GM10266 (cell line): ENCODE measurements at regions not wholly inside any gene's neighbourhood (a gene's known extent, or its start where the extent isn't known, plus 50 kb on each side); places are given as distances from the start of the nearest gene placed in this dataset.

ENCODE experiments used
- DNase-seq: peaks from one replicate; pipeline ENCODE4 v3.0.0; 2012; ENCODE audit errors: extremely low spot score
- TF ChIP-seq, protein P1 (sequence below): IDR thresholded peaks from 2 replicates; pipeline ENCODE4 v1.5.1; 2012; ENCODE audit warnings: mild to moderate bottlenecking, low read depth; ENCODE audit not compliant: control insufficient read depth, insufficient read depth; ENCODE audit errors: missing control alignments

DNA sequence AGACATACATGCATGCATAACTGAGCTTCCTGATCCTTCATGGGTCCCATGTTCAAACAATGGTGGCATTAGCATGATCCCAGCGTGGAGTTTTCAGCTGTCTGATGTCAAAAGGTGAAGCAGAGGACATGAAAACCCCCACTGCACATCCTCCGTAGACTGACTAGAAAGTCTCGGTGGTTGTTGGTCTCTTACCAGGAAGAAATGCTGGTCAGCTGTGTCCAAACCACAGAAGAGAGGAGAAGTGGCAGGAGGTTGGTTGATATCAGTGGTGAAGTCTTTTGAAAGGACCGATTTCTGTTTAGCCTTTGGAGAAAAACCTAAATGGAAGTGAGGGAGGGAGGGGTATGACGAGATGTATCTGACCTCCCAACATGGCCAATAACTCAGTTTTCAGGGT lies 201.9 kb downstream of the SPATA18 start:
- no peak for DNase-seq
- TF ChIP-seq, protein P1, sequence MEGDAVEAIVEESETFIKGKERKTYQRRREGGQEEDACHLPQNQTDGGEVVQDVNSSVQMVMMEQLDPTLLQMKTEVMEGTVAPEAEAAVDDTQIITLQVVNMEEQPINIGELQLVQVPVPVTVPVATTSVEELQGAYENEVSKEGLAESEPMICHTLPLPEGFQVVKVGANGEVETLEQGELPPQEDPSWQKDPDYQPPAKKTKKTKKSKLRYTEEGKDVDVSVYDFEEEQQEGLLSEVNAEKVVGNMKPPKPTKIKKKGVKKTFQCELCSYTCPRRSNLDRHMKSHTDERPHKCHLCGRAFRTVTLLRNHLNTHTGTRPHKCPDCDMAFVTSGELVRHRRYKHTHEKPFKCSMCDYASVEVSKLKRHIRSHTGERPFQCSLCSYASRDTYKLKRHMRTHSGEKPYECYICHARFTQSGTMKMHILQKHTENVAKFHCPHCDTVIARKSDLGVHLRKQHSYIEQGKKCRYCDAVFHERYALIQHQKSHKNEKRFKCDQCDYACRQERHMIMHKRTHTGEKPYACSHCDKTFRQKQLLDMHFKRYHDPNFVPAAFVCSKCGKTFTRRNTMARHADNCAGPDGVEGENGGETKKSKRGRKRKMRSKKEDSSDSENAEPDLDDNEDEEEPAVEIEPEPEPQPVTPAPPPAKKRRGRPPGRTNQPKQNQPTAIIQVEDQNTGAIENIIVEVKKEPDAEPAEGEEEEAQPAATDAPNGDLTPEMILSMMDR = no peak

DNA sequence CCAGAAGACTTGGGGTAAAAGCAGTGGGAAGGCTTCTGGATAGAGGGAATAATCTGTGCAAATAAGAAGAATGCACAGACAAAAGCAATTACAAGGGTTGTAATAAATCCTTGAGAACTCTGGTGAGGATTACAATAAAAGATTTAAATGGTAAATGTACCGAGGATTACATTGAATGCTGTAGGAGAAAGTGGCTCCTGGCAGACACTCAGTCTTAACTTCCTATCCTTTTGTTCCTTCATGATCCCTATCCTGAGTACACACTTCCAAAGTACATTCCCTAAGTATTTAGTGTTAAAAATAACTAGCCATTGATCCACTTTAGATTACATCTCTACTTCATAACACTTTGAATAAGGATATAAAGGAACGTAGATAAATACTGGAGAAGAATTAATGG lies 205.4 kb downstream of the SPATA18 start:
- TF ChIP-seq, protein P1 = no peak

DNA sequence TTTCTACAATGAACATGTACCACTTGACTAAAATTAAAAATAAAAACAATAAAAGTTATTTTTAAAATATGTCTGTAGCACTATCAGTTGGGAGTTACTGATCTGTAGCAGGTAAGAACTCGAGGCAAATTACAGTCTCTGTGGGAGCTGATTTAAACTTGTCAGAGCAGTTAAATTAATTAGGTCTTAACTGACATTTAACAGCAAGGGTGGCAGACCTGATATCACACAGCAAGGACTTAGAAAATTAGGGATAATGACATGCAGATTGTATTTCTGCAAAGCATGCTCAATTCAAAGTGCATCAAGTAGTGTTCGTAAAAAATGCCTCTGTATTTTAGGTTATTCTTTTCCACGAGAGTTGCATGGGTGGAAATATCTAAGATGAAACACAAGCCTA lies 208.9 kb downstream of the SPATA18 start:
- TF ChIP-seq, protein P1 = no peak
- no peak for DNase-seq

More for the DNA sequence above, 205.4 kb downstream of the SPATA18 start:
- no peak for DNase-seq

DNA sequence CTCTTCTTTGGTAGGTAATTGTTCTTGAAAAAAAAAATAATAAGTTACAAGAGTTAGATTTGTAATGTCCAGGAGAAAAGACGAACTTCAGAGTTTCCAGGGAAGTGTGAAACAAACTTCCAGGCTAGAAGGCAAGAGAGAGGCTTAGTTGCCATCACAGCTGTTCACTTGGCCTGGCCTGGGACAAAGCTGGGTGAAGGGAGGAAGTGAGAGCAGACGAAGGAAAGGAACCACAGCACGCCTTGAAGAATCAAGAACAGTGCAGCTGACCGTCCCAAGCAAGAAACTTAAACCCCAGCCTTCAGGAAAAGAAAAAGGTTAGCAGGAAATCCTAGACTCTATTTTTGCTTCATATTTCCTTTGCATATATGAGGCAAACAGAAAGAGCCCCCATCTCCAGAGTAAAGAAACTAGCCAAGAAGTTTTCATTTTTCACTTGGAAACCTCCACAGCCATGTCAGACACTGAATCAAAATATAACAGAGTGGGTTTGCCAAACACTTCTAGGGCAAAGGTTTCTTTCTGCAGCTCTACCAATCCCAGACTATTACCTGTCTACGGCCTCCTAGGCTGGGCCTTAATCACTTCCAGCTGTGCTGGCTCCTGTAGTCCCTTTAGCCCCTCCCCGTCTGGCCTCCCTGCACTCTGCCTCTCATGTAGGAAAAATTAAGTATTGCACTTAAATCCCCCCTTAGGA lies 209.6 kb downstream of the SPATA18 start:
- no peak for DNase-seq
- TF ChIP-seq, protein P1 = no peak

DNA sequence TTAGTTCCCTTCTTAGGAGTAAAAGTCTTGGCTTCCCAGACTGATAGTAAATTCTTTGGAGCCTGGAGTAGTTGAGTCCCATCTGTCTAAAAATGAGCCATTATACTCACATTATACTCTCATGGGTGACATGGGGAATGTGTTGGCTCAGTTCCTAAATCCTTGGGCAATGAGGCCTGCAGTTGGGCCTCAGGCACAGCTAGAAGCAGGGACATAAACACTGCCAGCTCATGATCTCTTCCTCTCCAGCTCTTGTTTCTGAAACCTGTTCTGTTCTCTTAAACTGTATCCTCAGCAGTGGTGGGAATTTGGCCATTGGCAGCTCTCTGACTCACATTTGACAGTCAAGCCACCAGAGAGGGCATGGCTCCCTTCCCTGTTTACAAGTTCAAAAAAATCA lies 212.5 kb downstream of the SPATA18 start:
- TF ChIP-seq, protein P1 = no peak
- no peak for DNase-seq

DNA sequence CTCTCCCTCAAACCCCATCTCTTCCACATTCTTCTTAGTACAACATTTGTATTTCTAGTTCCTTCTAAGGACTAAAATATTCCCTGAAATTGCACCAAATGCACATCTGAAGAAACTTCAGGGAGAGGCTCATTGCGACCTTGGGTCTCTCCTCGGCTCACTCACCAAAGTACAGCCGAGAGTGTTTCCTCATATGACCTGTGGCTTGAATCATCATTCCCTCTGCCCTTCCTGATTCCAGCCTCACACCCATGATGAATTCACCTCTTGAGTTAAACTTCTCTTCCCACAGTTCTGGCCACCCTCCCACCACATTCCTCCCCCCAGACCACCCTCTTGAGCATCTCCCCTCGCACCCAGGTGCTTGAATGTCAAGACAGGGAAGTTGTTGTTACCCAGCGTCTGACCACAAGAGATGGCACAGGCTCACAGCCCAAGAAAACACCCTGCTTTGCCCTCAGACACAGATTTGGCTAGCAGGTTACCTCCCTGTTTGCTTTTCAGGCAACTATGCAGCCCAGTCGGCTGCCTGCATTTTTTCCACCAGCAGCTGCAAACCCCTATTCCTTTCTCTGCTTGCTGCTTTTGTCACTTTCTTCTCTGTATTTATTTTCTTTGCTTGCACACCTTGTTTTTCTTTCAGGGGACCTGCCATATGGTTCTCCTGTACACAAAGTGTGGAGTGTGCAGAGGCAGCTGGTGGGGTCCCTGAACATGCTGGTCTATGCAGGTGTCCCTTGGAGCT lies 214.8 kb downstream of the SPATA18 start:
- DNase-seq = no peak
- TF ChIP-seq, protein P1 = no peak

DNA sequence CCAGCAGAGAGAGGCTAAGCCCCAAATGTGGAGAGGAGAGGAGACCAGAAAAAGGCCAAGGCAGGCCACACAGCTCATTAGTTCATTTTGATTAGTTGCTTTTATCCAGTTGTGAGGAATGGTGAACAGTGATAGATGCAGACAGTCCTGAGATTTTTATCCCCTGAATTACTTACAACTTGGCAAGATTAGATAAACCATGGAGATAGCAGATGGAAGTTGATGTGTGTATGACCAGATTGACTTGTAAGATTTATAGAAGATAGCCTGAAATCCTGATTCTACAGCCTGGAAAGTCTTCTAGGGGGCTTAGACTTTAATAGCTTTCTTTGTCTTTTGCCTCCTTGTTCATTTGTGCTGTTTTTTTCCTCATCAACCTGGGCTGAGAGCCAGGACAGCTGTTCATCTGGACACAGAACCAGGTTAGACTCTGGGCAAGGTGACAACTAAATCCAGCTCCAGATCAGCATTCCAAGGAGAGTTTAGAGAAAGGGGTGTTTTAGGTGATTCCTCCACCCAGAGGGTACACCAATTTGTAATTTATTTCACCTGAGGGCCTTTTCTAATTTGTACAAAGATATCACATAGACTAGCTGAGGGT lies 215.5 kb downstream of the SPATA18 start:
- TF ChIP-seq, protein P1 = no peak
- DNase-seq = no peak
